Loucy (cell line): ENCODE measurements at regions not wholly inside any gene's neighbourhood (a gene's known extent, or its start where the extent isn't known, plus 50 kb on each side); places are given as distances from the start of the nearest gene placed in this dataset.
"Not testable (repeated sequence)": the region's sequence is repeated elsewhere in the genome, so short reads cannot be mapped to it uniquely, and the experiment has no call there.

ENCODE experiments used
- H2AFZ ChIP-seq: fragments of 200-600 bp; sonication (generic); 2 replicates; pipeline ENCODE4 v1.6.0; 2016; ENCODE audit warnings: antibody characterized with exemption, mild to moderate bottlenecking, low read length, moderate library complexity
- H3F3A ChIP-seq: fragments of 200-600 bp; 2 replicates; pipeline ENCODE4 v1.6.0; 2016; ENCODE audit warnings: antibody characterized with exemption, low read depth, mild to moderate bottlenecking
- H3K27me3 ChIP-seq: fragments of 200-600 bp; sonication (generic); 2 replicates; pipeline ENCODE4 v1.6.1; 2014; ENCODE audit warnings: low read length, mild to moderate bottlenecking; ENCODE audit not compliant: insufficient read depth, poor library complexity, severe bottlenecking
- H3K36me3 ChIP-seq: fragments of 200-600 bp; sonication (generic); 2 replicates; pipeline ENCODE4 v1.6.1; 2016; ENCODE audit warnings: low read length; ENCODE audit not compliant: insufficient read depth
- H3K4me1 ChIP-seq: fragments of 200-600 bp; sonication (generic); 2 replicates; pipeline ENCODE4 v1.5.1; 2014; ENCODE audit warnings: low read length, mild to moderate bottlenecking; ENCODE audit not compliant: insufficient read depth, poor library complexity, severe bottlenecking
- H3K4me2 ChIP-seq: fragments of 200-600 bp; sonication (generic); 2 replicates; pipeline ENCODE4 v1.6.0; 2014; ENCODE audit warnings: antibody characterized with exemption, low read length, low read depth, mild to moderate bottlenecking; ENCODE audit not compliant: poor library complexity, severe bottlenecking
- H3K4me3 ChIP-seq: fragments of 200-600 bp; sonication (generic); 2 replicates; pipeline ENCODE4 v1.5.1; 2014; ENCODE audit warnings: low read length, mild to moderate bottlenecking, mixed read lengths; ENCODE audit not compliant: poor library complexity, severe bottlenecking
- H3K79me2 ChIP-seq: fragments of 200-600 bp; sonication (generic); 2 replicates; pipeline ENCODE4 v1.6.1; 2014; ENCODE audit warnings: low read length; ENCODE audit not compliant: insufficient read depth
- H3K9ac ChIP-seq: fragments of 200-600 bp; sonication (generic); 2 replicates; pipeline ENCODE4 v1.6.0; 2014; ENCODE audit warnings: mild to moderate bottlenecking, low read depth, low read length, moderate library complexity; ENCODE audit not compliant: poor library complexity, severe bottlenecking
- H3K9me2 ChIP-seq: fragments of 200-600 bp; sonication (generic); replicated peaks from 2 replicates; pipeline ENCODE4 v1.6.1; 2016; ENCODE audit warnings: low read depth, low read length, mixed read lengths
- H3K9me3 ChIP-seq: fragments of 200-600 bp; sonication (generic); 2 replicates; pipeline ENCODE4 v1.6.1; 2014; ENCODE audit warnings: mild to moderate bottlenecking, antibody characterized with exemption, low read length, low read depth; ENCODE audit not compliant: insufficient read depth
- H4K20me1 ChIP-seq: fragments of 200-600 bp; sonication (generic); 2 replicates; pipeline ENCODE4 v1.6.0; 2014; ENCODE audit warnings: antibody characterized with exemption, low read length, mild to moderate bottlenecking; ENCODE audit not compliant: insufficient read depth, poor library complexity, severe bottlenecking
- CTCF ChIP-seq: fragments of 200-600 bp; sonication (generic); conservative IDR thresholded peaks from 2 replicates; pipeline ENCODE4 v1.5.1; 2014; ENCODE audit warnings: mild to moderate bottlenecking, antibody characterized with exemption, low read length
- EZH2phosphoT487 ChIP-seq: fragments of 200-600 bp; IDR thresholded peaks from 2 replicates; pipeline ENCODE4 v1.6.1; 2018; ENCODE audit warnings: antibody characterized with exemption, mild to moderate bottlenecking, moderate library complexity, borderline replicate concordance

- Histone ChIP-seq H3F3A (no peaks in the 10 kb centered on the region), H3K9me3 (no peaks in the 10 kb centered on the region), H3K4me1 (no peaks in the 10 kb centered on the region), H3K36me3 (no peaks in the 10 kb centered on the region), H2AFZ (no peak overlapping the region), H3K9ac (no peak overlapping the region), H3K79me2 (no peaks in the 10 kb centered on the region), H3K4me3 (no peak overlapping the region), H3K9me2 (no peaks in the 10 kb centered on the region), H3K27me3 (no peaks in the 10 kb centered on the region), H3K4me2 (no peak overlapping the region), H4K20me1 (no peaks in the 10 kb centered on the region)
- TF ChIP-seq CTCF (no peak), EZH2phosphoT487 (no peak)
These were observed 97.4 kb upstream of the UBE2E3 start for GRCh38 chr2:180882959-180883358.

GRCh38 chr2:180876506-180876905, 103.9 kb upstream of the UBE2E3 start:
- Histone ChIP-seq H3K4me1 (no peaks in the 10 kb centered on the region), H3K36me3 (no peaks in the 10 kb centered on the region), H4K20me1 (no peaks in the 10 kb centered on the region), H3K4me2 (no peak overlapping the region), H3K4me3 (no peak overlapping the region), H3K9ac (no peak overlapping the region), H3K79me2 (no peaks in the 10 kb centered on the region), H3K27me3 (no peaks in the 10 kb centered on the region), H3K9me2 (no peaks in the 10 kb centered on the region), H3F3A (no peaks in the 10 kb centered on the region), H2AFZ (no peak overlapping the region), H3K9me3 (no peaks in the 10 kb centered on the region)
- no peak for TF ChIP-seq EZH2phosphoT487
- TF ChIP-seq CTCF: no peak

GRCh38 chr2:180873219-180873618, 107.2 kb upstream of the UBE2E3 start:
- Histone ChIP-seq H2AFZ (no peak overlapping the region), H3F3A (no peaks in the 10 kb centered on the region), H4K20me1 (no peaks in the 10 kb centered on the region), H3K9me3 (no peaks in the 10 kb centered on the region), H3K36me3 (no peaks in the 10 kb centered on the region), H3K79me2 (no peaks in the 10 kb centered on the region), H3K4me1 (no peaks in the 10 kb centered on the region), H3K4me2 (no peak overlapping the region), H3K27me3 (no peaks in the 10 kb centered on the region), H3K9me2 (no peaks in the 10 kb centered on the region), H3K4me3 (no peak overlapping the region), H3K9ac (no peak overlapping the region)
- no peak for TF ChIP-seq EZH2phosphoT487
- no peak for TF ChIP-seq CTCF

- not testable (repeated sequence) for H3K4me3 ChIP-seq, H3K79me2 ChIP-seq
These were observed 107.6 kb upstream of the UBE2E3 start for GRCh38 chr2:180872781-180873180.

More at GRCh38 chr2:180872781-180873180, 107.6 kb upstream of the UBE2E3 start:
- not testable (repeated sequence) for H4K20me1 ChIP-seq, H3K36me3 ChIP-seq, H3K4me1 ChIP-seq, H3K4me2 ChIP-seq, H2AFZ ChIP-seq, H3K9me2 ChIP-seq, H3K9ac ChIP-seq, H3F3A ChIP-seq, H3K27me3 ChIP-seq, H3K9me3 ChIP-seq
